Astrocyte (in vitro differentiated cells and primary cell): ENCODE measurements at regions not wholly inside any gene's neighbourhood (a gene's known extent, or its start where the extent isn't known, plus 50 kb on each side); places are given as distances from the start of the nearest gene placed in this dataset.

Experiments used
- EZH2 ChIP-seq: IDR thresholded peaks from 2 replicates; pipeline ENCODE4 v1.6.1; 2012; ENCODE audit warnings: mild to moderate bottlenecking, low read length, inconsistent platforms; ENCODE audit not compliant: insufficient read depth
- TF ChIP-seq, protein P1 (sequence below): IDR thresholded peaks from 2 replicates; pipeline ENCODE4 v1.5.1; 2011; ENCODE audit warnings: low read depth, mild to moderate bottlenecking, inconsistent platforms, low read length, moderate library complexity; ENCODE audit not compliant: insufficient read depth

DNA sequence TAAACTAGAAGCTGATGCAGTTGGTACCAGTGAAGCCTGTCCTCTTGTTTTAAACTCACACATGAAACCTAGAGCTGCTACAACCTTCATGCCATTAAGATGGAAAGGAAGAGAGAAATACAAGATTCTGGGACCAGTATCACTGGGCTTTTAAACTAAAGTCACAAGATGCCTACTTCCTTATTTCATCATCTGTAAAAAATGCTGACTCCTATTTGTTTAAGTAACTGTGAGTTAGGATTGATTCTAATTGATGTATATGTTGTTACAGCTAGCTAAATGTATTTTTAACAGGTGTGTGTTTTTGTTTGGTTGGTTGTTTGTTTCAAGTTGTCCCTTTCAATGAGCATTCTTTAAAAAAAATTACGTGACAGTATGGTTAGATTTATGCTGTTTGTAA lies 833.3 kb upstream of the PRMT6 start:
- TF ChIP-seq, protein P1, sequence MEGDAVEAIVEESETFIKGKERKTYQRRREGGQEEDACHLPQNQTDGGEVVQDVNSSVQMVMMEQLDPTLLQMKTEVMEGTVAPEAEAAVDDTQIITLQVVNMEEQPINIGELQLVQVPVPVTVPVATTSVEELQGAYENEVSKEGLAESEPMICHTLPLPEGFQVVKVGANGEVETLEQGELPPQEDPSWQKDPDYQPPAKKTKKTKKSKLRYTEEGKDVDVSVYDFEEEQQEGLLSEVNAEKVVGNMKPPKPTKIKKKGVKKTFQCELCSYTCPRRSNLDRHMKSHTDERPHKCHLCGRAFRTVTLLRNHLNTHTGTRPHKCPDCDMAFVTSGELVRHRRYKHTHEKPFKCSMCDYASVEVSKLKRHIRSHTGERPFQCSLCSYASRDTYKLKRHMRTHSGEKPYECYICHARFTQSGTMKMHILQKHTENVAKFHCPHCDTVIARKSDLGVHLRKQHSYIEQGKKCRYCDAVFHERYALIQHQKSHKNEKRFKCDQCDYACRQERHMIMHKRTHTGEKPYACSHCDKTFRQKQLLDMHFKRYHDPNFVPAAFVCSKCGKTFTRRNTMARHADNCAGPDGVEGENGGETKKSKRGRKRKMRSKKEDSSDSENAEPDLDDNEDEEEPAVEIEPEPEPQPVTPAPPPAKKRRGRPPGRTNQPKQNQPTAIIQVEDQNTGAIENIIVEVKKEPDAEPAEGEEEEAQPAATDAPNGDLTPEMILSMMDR, result no peak
- no peak for TF ChIP-seq EZH2
